ENCODE measurements at regions not wholly inside any gene's neighbourhood (a gene's known extent, or its start where the extent isn't known, plus 50 kb on each side); places are given as distances from the start of the nearest gene placed in this dataset.

DNA sequence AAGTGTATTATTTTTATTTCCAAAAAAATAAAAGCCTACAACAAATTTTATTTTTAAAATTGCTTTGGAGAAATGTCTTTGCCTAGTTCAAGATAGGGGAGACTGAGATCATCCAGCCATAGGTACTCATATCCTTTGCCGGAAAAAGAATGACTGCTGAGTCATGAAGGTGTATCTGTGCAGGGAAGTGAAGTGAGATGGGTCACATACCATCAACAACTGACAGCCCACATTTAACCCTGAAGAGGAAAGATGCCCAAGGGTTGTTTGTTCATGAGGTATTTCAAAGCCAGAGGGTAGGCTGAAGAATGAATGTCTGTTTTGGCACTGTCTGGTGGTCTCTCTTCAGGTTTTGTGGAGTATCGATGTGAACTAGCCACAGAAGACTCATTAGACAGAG, 106.7 kb upstream of the TTC29 start:
- no peak for DNase-seq (ENCODE audit: low read depth in 1 of 2, low spot score in 1 of 2)

GRCh38 chr4:147054228-147054872, 108.7 kb upstream of the TTC29 start:
- DNase-seq (ENCODE audit: low read depth in 1 of 2, low spot score in 1 of 2) = no peak

GRCh38 chr4:147056940-147057610, 111.4 kb upstream of the TTC29 start:
- no peak for DNase-seq (ENCODE audit: low read depth in 1 of 2, low spot score in 1 of 2)

GRCh38 chr4:147057611-147058190, 112.0 kb upstream of the TTC29 start:
- DNase-seq (ENCODE audit: low read depth in 1 of 2, low spot score in 1 of 2) = no peak

- DNase-seq (ENCODE audit: low read depth in 1 of 2, low spot score in 1 of 2) = no peak
These were observed 113.5 kb upstream of the TTC29 start for GRCh38 chr4:147059064-147059731.

DNA sequence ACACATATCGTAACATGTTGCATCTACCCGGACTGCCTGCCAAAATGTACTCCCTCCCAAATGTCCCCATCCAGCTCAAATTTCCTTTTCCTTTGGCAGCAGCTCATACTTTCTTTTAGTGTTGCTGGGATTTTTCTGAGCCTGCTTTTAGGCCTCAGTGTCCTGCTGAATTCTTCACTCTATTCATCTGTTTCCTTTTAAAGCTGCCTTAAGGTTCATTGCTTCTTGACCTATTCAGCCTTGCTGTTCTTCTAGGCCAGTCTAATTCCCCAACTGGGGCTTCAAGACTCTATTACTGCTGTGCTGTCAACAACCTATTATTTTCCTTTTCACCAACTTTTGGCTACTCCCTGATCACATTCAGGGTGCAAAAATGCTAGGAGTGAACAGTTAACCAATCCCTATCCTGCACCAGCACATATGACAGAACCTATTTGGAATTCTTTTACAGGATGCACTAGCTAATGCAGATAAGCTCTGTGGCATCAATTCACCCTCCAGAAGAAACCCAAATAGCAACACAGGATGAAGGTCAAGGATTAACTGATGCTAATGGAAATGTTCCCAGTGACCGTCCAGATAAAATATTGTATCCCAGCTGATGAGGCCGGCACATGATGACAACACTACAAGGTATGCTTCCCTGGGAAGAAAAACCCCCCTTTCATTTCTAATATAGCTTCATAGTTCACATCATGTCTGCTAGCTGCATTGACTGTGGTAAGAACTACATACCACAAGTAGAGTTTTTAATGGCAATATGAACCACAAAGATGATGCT, 114.7 kb upstream of the TTC29 start:
- DNase-seq (ENCODE audit: low read depth in 1 of 2, low spot score in 1 of 2) = no peak

DNA sequence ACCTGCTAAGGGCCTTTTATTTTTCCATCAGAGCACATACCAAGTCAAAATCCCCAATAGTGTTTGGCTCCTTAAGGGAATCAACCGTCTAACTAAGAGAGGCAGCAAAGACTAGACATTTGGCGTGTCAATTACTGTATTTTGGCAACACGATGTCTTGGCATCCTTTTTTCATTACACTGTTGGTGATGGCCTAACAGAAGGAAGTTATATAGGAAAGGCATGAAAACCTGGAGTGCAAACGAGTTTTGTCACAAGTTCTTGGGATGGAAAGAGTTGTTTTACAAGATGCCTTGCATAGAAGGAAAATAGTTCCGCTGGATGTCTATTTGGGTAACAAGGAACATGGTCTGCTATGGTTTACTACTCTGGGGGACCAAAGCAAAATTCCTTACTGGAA, 119.2 kb upstream of the TTC29 start:
- DNase-seq (ENCODE audit: low read depth in 1 of 2, low spot score in 1 of 2) = no peak

GRCh38 chr4:147068564-147068963, 122.9 kb upstream of the TTC29 start:
- DNase-seq (ENCODE audit: low read depth in 1 of 2, low spot score in 1 of 2) = no peak

- no peak for DNase-seq (ENCODE audit: low read depth in 1 of 2, low spot score in 1 of 2)
These were observed 125.6 kb upstream of the TTC29 start for GRCh38 chr4:147071209-147071740.

DNA sequence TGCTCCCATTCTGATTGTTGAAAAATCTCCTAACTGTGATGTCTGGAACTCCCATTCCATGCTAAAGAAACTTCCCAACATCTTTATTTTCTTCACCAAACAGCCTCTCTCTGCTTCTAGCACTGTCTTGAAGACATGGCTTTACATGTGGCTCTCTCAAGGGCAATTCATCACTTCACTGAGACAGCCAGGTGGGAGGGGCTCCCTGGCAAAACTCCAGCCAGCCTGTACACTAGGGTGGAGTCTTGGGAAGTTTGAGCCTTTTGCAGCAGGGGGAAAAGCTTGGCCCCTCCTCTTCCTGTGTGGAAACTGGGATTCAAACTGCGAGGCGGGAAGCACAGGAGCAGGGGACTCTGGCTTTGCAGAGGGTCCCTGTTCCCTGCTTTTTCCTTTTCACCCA, 130.5 kb upstream of the TTC29 start:
- DNase-seq (ENCODE audit: low read depth in 1 of 2, low spot score in 1 of 2) = no peak

DNA sequence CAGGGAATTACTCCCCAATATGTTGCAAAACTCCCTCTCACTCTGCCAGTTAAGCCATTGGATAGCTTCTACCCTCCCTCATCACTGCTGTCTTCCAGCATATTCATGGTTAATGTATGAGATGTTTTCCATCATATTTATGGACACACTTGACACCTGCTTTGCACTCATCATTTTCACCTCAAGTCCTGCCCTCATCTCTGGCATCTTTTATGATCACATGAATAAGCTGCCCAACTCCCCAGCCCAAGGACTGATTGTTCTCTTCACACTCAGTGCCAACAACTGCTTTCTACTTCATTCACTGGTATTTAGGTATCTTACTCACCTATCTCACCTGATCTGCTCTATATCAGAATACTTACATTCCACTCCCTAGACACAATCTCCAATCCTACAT, 131.1 kb upstream of the TTC29 start:
- no peak for DNase-seq (ENCODE audit: low read depth in 1 of 2, low spot score in 1 of 2)

GRCh38 chr4:147078362-147078761, 132.7 kb upstream of the TTC29 start:
- DNase-seq (ENCODE audit: low read depth in 1 of 2, low spot score in 1 of 2) = no peak

DNA sequence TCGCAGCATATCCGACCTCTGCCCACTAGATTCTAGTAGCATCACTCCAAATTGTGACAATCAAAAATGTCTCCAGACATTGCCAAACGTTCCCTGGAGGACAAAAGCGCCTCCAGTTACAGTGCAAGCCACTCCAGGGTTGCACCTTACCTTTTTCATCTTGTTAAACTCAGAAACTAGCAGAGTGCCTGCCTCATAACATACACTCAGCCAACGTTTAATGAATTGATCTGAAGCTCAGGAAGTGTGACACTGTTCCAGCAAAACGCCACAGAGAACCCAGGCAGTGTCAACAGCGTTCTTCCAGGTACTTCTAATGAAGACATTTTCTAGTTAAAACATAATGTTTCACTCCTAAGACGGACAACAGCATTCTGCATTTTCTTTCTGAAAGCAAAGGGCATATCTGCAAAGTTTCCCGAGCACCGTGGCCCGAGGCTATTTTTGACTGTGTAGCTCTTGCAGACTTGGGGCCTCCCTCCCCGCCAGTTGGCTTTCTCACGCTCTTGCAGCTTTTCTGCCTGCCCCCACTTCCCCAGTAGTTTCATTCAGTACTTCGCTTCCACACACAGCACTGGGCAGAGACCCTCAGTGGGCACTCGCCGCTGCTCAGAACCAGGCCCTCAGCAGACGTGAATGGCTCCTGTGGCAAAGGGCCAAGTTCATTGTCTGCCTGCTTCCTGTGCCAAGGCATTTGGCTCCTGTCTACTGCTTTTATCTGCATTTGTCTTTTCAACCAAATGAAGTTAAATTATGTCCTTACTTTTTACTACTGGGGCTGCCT, 133.4 kb upstream of the TTC29 start:
- DNase-seq (ENCODE audit: low read depth in 1 of 2, low spot score in 1 of 2) = no peak

- DNase-seq (ENCODE audit: low read depth in 1 of 2, low spot score in 1 of 2) = no peak
These were observed 139.2 kb upstream of the TTC29 start for GRCh38 chr4:147084861-147085260.

- DNase-seq (ENCODE audit: low read depth in 1 of 2, low spot score in 1 of 2) = no peak
These were observed 140.1 kb upstream of the TTC29 start for GRCh38 chr4:147085781-147086180.

- no peak for DNase-seq (ENCODE audit: low read depth in 1 of 2, low spot score in 1 of 2)
These were observed 142.5 kb upstream of the TTC29 start for GRCh38 chr4:147088146-147088545.

DNA sequence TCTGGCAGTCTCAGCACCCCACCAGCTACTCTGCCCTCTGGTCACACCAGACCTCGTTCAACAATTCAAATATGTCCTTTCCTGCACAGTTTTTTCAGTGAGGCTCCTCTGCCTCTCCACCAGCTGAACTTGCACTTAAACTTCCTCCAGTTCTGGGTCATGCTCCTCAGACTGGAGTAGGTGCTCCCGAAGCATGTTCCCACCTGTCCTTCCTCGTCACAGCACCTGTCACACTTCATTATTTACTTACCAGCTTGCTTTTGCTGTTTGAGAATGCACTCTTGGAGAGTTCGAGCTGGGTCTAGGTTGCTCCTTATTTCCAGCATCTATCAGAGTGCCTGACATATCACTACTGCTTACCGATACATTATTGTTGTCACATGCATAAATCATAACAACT, 144.8 kb upstream of the TTC29 start:
- DNase-seq (ENCODE audit: low read depth in 1 of 2, low spot score in 1 of 2) = no peak

DNA sequence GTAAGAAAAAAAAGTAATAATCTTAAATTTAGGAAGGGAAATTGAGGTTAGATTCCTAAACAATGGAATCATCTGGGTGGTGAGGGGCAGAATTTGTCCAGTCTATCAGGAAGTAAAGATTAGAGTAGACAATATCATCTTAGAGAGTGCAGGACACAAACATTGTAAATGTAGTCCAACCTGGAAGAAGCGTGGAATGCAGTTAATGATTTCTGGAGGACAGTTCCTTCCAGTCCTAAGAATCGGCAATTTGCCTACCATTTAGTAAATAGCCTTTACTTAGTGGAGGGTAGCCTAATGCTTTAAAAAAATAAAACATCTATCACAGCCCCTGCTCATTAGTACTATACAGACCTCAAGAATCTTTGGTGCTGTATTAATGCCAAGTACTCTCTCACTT, 147.5 kb upstream of the TTC29 start:
- DNase-seq (ENCODE audit: low read depth in 1 of 2, low spot score in 1 of 2) = no peak

- DNase-seq (ENCODE audit: low read depth in 1 of 2, low spot score in 1 of 2) = no peak
These were observed 148.6 kb upstream of the TTC29 start for GRCh38 chr4:147094238-147094637.
